Hepatocyte (in vitro differentiated cells): ENCODE measurements at regions not wholly inside any gene's neighbourhood (a gene's known extent, or its start where the extent isn't known, plus 50 kb on each side); places are given as distances from the start of the nearest gene placed in this dataset.

ENCODE experiments used
- EZH2 ChIP-seq: fragments of 200-600 bp; sonication (generic); IDR thresholded peaks from 2 replicates; pipeline ENCODE4 v1.6.1; 2016; ENCODE audit warnings: antibody characterized with exemption, mild to moderate bottlenecking, borderline replicate concordance
- EZH2phosphoT487 ChIP-seq: fragments of 200-600 bp; sonication (generic); IDR thresholded peaks from one replicate; pipeline ENCODE4 v1.6.1; 2018; ENCODE audit warnings: antibody characterized with exemption, mild to moderate bottlenecking, low read depth, moderate library complexity; ENCODE audit not compliant: unreplicated experiment, severe bottlenecking
- TF ChIP-seq, protein P1 (sequence below): fragments of 200-600 bp; sonication (generic); IDR thresholded peaks from 2 replicates; pipeline ENCODE4 v1.5.1; 2016; ENCODE audit warnings: antibody characterized with exemption, mild to moderate bottlenecking; ENCODE audit not compliant: poor library complexity

DNA sequence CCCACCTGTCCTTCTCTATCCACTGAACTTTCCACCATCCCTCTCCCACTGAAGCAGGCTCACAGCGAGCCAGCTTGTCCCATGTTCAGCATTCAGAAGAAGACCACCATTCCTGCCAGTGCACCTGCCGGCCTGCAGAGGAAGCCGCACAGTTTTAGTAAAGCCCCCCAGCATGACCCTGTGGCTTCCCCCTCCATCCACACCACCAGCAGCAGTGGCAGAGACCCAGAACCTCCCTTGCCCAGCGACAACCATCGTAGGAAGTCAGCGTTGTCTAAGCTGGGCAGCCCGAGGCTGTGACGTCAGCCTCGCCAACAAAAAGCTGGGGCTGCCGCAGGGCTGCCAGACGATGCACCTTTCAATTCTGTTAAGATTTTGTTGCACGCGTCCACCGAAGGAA, 66.6 kb upstream of the TAMM41 start:
- TF ChIP-seq EZH2phosphoT487 (no peak), EZH2 (no peak)
- TF ChIP-seq, protein P1, sequence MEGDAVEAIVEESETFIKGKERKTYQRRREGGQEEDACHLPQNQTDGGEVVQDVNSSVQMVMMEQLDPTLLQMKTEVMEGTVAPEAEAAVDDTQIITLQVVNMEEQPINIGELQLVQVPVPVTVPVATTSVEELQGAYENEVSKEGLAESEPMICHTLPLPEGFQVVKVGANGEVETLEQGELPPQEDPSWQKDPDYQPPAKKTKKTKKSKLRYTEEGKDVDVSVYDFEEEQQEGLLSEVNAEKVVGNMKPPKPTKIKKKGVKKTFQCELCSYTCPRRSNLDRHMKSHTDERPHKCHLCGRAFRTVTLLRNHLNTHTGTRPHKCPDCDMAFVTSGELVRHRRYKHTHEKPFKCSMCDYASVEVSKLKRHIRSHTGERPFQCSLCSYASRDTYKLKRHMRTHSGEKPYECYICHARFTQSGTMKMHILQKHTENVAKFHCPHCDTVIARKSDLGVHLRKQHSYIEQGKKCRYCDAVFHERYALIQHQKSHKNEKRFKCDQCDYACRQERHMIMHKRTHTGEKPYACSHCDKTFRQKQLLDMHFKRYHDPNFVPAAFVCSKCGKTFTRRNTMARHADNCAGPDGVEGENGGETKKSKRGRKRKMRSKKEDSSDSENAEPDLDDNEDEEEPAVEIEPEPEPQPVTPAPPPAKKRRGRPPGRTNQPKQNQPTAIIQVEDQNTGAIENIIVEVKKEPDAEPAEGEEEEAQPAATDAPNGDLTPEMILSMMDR = no peak
